ENCODE measurements at regions not wholly inside any gene's neighbourhood (a gene's known extent, or its start where the extent isn't known, plus 50 kb on each side); places are given as distances from the start of the nearest gene placed in this dataset.

DNA sequence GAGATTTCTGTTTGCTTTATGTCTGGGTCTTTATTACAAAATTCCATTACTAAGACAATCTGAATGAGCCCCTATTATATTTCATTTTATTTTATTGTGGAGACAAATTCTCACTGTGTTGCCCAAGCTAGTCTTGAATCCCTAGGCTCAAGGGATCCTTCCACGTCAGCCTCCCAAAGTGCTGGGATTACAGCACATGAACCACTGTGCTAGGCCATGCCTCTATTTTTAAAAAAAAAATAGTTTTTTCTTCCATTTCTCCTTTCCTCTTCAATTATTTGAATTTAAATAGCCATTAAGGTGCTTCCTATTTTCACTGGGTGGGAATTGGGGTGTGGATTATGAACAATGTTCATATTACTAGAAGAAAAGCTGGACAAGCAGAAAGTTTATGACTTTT, 1587.4 kb downstream of the GRIK2 start:
- no peaks in the 10 kb centered on the region for H3K9me3 Mint-ChIP-seq (ENCODE audit: unreplicated experiment)
- no peak for DNase-seq
- H3K4me1 Mint-ChIP-seq (ENCODE audit: low read depth, unreplicated experiment), result peaks cover 2% of the 10 kb centered on the region
- no peaks in the 10 kb centered on the region for H3K36me3 Mint-ChIP-seq (ENCODE audit: unreplicated experiment)
- H3K4me3 Mint-ChIP-seq (ENCODE audit: unreplicated experiment), result no peak overlapping the region
- TF ChIP-seq, protein P1, sequence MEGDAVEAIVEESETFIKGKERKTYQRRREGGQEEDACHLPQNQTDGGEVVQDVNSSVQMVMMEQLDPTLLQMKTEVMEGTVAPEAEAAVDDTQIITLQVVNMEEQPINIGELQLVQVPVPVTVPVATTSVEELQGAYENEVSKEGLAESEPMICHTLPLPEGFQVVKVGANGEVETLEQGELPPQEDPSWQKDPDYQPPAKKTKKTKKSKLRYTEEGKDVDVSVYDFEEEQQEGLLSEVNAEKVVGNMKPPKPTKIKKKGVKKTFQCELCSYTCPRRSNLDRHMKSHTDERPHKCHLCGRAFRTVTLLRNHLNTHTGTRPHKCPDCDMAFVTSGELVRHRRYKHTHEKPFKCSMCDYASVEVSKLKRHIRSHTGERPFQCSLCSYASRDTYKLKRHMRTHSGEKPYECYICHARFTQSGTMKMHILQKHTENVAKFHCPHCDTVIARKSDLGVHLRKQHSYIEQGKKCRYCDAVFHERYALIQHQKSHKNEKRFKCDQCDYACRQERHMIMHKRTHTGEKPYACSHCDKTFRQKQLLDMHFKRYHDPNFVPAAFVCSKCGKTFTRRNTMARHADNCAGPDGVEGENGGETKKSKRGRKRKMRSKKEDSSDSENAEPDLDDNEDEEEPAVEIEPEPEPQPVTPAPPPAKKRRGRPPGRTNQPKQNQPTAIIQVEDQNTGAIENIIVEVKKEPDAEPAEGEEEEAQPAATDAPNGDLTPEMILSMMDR (IDR thresholded peaks at IDR 0.05; ENCODE audit: partially characterized antibody, unreplicated experiment), result no peak
- peaks cover 2% of the 10 kb centered on the region for H3K27me3 Mint-ChIP-seq (ENCODE audit: unreplicated experiment)
- no peak overlapping the region for H3K27ac Mint-ChIP-seq (ENCODE audit: unreplicated experiment)

DNA sequence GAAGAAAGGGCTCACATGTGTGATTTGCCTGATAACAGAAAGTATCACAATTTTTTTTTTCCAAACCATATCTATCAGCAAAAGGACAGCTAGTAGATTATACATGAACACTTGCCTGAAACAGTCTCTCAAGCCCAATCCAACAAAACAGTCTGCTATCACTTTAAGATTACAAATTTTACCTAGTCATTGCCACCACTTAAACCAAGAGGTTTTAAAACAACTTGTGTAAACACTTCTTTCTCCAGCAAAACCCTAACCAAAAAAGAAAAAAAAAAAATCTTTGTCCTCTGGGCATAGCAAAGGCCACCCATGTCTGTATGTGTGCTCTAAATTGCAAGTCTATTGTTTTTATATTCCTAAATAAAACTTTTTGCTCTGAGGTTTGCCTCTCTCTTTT, 1568.4 kb downstream of the GRIK2 start:
- Mint-ChIP-seq H3K27ac (ENCODE audit: unreplicated experiment) (no peak overlapping the region), H3K9me3 (ENCODE audit: unreplicated experiment) (no peaks in the 10 kb centered on the region), H3K4me3 (ENCODE audit: unreplicated experiment) (no peak overlapping the region), H3K36me3 (ENCODE audit: unreplicated experiment) (no peaks in the 10 kb centered on the region), H3K27me3 (ENCODE audit: unreplicated experiment) (no peaks in the 10 kb centered on the region), H3K4me1 (ENCODE audit: low read depth, unreplicated experiment) (no peaks in the 10 kb centered on the region)
- TF ChIP-seq, protein P1 (IDR thresholded peaks at IDR 0.05; ENCODE audit: partially characterized antibody, unreplicated experiment), result no peak
- no peak for DNase-seq

DNA sequence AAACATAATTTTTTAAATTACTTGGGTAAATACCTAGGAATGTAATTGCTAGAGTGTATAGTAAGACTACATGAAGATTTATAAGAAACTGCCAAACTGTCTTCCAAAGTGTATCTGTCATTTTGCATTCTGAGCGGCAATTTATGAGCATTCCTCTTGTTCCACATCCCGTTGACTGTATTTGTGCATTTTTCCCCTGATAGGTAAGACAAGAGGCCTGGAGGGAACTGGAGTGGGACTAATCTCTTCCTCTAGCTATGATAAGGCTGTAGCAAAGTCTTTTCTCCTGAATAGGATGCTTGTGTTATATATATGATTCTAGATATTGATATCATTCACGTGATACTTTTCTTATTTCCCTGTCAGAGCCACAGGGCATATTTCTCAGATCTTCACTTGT, 1557.5 kb downstream of the GRIK2 start:
- no peak for DNase-seq
- H3K27me3 Mint-ChIP-seq (ENCODE audit: unreplicated experiment), result peaks cover 3% of the 10 kb centered on the region
- TF ChIP-seq, protein P1 (IDR thresholded peaks at IDR 0.05; ENCODE audit: partially characterized antibody, unreplicated experiment), result no peak
- no peak overlapping the region for H3K27ac Mint-ChIP-seq (ENCODE audit: unreplicated experiment)
- H3K4me1 Mint-ChIP-seq (ENCODE audit: low read depth, unreplicated experiment), result no peaks in the 10 kb centered on the region
- no peak overlapping the region for H3K4me3 Mint-ChIP-seq (ENCODE audit: unreplicated experiment)
- H3K36me3 Mint-ChIP-seq (ENCODE audit: unreplicated experiment), result no peaks in the 10 kb centered on the region
- no peaks in the 10 kb centered on the region for H3K9me3 Mint-ChIP-seq (ENCODE audit: unreplicated experiment)

DNA sequence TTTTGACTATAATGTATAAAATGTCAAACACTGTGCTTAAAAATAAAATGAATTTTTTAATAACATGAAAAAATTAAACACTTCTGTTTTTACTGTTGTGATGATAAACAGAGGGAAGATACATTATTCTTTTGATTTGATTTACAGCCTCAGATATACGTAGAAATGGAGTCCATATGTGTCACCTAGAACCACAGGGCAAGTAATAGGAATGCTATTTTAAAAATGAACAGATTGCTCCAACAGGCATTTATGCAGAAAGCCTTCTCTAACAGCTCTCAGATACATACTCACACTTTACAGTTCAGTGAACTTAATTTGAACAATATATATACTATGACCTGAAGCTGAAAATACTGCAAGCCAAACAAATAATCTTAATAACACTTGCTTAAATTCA, 1551.0 kb downstream of the GRIK2 start:
- no peaks in the 10 kb centered on the region for H3K9me3 Mint-ChIP-seq (ENCODE audit: unreplicated experiment)
- H3K27me3 Mint-ChIP-seq (ENCODE audit: unreplicated experiment), result peaks cover 3% of the 10 kb centered on the region
- no peak overlapping the region for H3K4me3 Mint-ChIP-seq (ENCODE audit: unreplicated experiment)
- no peaks in the 10 kb centered on the region for H3K36me3 Mint-ChIP-seq (ENCODE audit: unreplicated experiment)
- TF ChIP-seq, protein P1 (IDR thresholded peaks at IDR 0.05; ENCODE audit: partially characterized antibody, unreplicated experiment), result no peak
- no peak for DNase-seq
- peaks cover 2% of the 10 kb centered on the region for H3K4me1 Mint-ChIP-seq (ENCODE audit: low read depth, unreplicated experiment)
- H3K27ac Mint-ChIP-seq (ENCODE audit: unreplicated experiment), result no peak overlapping the region

DNA sequence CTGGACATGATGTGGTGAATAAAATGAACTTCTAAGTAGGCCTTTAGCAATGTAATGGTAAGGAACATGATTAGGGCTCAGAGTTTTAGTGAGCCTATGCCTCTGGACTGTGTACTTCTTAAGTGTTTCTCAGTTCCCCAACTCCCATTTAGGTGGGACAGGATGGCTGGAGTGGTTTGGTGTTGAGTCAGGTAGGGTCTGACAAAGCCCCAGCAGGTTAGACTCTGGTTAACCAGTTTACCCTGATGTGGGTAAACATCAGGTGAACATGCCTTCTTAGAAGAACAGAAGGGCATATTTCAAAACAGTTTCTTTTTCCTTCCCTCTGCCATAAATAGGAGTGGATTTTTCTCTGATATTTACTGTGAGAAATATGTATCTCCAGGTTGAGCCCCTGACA, 1548.7 kb downstream of the GRIK2 start:
- DNase-seq, result no peak
- TF ChIP-seq, protein P1 (IDR thresholded peaks at IDR 0.05; ENCODE audit: partially characterized antibody, unreplicated experiment), result no peak
- Mint-ChIP-seq H3K9me3 (ENCODE audit: unreplicated experiment) (no peaks in the 10 kb centered on the region), H3K27me3 (ENCODE audit: unreplicated experiment) (no peaks in the 10 kb centered on the region), H3K27ac (ENCODE audit: unreplicated experiment) (no peak overlapping the region), H3K4me3 (ENCODE audit: unreplicated experiment) (no peak overlapping the region), H3K36me3 (ENCODE audit: unreplicated experiment) (no peaks in the 10 kb centered on the region), H3K4me1 (ENCODE audit: low read depth, unreplicated experiment) (peaks cover 2% of the 10 kb centered on the region)

Data from glutamatergic neuron (in vitro differentiated cells).